HG02623 (cell line): ENCODE measurements at regions not wholly inside any gene's neighbourhood (a gene's known extent, or its start where the extent isn't known, plus 50 kb on each side); places are given as distances from the start of the nearest gene placed in this dataset.
"Not testable (repeated sequence)": the region's sequence is repeated elsewhere in the genome, so short reads cannot be mapped to it uniquely, and the experiment has no call there.

Experiments
- ATAC-seq: cut with Tn5 transposase; IDR thresholded peaks from one replicate; pipeline ENCODE4 v1.9.1; 2021; ENCODE audit warnings: moderate library complexity; ENCODE audit not compliant: unreplicated experiment

DNA sequence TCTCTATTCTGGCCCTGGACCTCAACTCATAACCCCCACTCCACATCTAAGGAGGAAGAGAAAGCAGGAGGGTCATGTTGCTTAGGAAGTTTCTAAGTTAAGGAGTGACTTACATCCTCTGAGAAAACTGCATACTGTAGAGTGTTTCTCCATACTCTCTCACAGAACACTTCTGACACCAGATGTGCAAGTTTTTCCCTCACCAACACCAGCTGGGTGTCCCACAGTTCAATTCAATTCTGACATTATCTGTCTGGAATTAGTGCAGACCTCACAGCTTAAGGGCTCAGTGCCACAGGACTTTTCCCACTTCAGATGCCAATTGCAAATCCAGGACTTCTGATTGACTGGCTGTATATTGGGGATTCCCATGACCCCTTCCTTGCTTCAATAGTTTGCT, 89.0 kb upstream of the SFRP2 start:
- ATAC-seq = no peak

DNA sequence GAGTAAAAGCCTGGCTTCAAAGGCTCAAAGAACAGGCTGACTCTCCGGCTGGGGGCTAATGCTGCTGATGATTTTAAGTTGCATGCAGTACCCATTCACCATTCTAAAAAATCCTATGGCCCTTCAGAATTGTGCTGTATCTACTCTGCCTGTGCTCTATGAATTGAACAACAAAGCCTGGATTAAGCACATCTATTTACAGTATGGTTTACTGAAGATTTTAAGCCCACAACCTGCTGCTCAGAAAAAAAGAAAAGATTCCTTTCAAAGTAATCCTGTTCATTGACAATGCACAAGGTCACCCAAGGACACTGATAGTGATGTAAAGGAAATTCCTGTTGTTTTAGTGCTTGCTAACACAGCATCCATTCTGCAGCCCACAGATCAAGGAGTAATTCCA, 84.9 kb upstream of the SFRP2 start:
- ATAC-seq = no peak

DNA sequence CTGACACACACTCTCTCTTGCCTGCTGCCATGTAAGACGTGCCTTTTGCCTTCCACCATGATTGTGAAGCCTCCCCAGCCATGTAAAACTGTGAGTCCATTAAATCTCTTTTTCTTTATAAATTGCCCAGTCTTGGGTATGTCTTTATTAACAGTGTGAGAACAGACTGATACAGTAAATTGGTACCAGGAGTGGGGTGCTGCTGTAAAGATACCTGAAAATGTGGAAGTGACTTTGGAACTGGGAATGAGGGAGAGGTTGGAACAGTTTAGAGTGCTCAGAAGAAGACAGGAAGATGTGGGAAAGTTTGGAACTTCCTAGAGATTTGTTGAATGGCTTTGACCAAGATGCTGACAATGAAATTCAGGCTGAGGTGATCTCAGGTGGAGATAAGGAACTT, 77.9 kb upstream of the SFRP2 start:
- not testable (repeated sequence) for ATAC-seq

DNA sequence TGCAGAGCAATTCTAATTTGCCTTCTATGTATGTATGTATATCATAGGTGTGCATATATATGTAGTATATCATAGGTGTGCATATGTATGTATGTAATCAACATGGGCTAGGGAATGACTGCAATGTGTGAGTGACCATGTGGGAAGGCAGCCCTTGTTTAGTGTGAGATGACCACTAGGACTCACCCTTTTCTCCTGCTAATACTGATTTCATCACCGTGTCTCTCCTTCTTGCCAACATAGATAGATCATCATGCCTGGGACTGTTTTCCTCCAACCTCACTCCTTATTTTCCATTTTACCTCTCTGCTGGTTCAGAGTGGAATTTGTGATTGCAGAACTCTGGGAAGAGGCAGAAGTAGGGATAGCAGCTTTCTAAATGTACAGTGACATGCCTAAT, 63.6 kb upstream of the SFRP2 start:
- ATAC-seq = no peak

DNA sequence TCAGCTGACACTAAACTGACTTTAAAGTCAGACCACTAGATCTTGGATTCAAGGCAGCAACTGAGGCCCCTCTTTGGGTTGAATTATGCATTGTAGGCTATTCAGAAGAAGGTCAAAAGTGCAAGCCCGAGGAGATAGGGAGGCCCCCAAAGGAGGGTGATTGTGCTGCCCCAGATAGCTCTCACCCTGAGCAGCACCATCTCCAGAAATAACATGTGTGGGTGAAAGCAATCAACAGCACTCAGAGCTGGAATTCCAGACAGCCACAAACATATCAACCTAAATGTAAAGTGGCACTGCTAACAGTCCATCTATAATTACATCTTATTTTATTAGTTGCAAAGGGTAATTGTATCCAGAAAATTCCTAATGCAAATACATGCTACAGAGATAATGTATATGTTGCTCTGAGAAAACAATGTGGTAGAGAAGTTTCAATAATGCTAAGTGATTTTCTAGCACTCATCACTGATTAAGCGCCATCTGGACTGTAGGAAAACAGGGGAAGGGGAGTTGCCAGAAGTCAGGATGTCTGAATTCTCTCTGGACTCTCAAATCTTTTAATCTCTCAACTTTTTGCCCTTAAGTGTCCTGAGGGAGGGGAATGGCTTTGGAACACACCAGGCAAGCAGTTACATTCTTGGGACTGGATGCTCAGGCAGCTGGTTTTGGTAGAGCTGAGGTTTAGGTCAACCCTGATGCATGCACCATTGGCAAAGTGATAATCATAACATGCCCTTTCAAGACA, 61.8 kb upstream of the SFRP2 start:
- ATAC-seq = no peak

DNA sequence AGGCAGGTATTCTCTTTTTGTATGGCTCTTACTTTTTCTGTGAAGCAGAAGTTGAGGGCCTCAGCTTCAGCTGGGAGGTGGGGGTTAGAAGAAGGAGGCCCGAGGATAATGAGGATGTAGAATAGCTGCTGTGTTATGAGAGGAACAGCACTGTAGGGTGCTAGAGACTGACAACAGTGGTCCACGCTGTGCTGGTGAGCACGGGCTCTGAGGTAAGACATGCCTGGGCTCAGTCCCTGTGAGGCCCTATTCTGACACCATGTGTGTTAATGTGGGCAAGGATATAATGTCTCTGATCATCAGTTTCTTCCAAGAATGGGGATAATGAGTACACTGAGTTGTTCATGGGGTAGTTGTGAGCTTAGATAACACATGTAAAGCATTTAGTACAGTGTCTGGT, 55.3 kb upstream of the SFRP2 start:
- no peak for ATAC-seq
